HG03280 (cell line): ENCODE measurements at regions not wholly inside any gene's neighbourhood (a gene's known extent, or its start where the extent isn't known, plus 50 kb on each side); places are given as distances from the start of the nearest gene placed in this dataset.
"Not testable (repeated sequence)": the region's sequence is repeated elsewhere in the genome, so short reads cannot be mapped to it uniquely, and the experiment has no call there.

Experiments
- ATAC-seq: cut with Tn5 transposase; IDR thresholded peaks from one replicate; pipeline ENCODE4 v1.9.1; 2021; ENCODE audit warnings: mild to moderate bottlenecking, moderate library complexity; ENCODE audit not compliant: unreplicated experiment

GRCh38 chr4:108466936-108467902 is 153.2 kb upstream of the RPL34 start:
- ATAC-seq, result peak; percentile 99

- no peak for ATAC-seq
Observed at GRCh38 chr4:108465886-108466500, 154.4 kb upstream of the RPL34 start.

GRCh38 chr4:108458681-108459080 is 161.7 kb upstream of the RPL34 start:
- no peak for ATAC-seq

- ATAC-seq, result no peak
Observed at GRCh38 chr4:108454227-108454626, 166.1 kb upstream of the RPL34 start.

- ATAC-seq, result no peak
Observed at GRCh38 chr4:108453366-108453765, 167.0 kb upstream of the RPL34 start.

GRCh38 chr4:108450236-108450898 is 170.0 kb upstream of the RPL34 start:
- ATAC-seq, result no peak

- ATAC-seq, result no peak
Observed at GRCh38 chr4:108449129-108449528, 171.2 kb upstream of the RPL34 start.

GRCh38 chr4:108446556-108446955 is 173.8 kb upstream of the RPL34 start:
- ATAC-seq, result no peak

GRCh38 chr4:108445716-108446115 is 174.7 kb upstream of the RPL34 start:
- ATAC-seq, result no peak

- ATAC-seq, result no peak
Observed at GRCh38 chr4:108443585-108443984, 176.8 kb upstream of the RPL34 start.

GRCh38 chr4:108433832-108434231 is 186.5 kb upstream of the RPL34 start:
- ATAC-seq, result no peak

- ATAC-seq, result not testable (repeated sequence)
Observed at GRCh38 chr4:108433394-108433793, 187.0 kb upstream of the RPL34 start.

GRCh38 chr4:108432418-108432817 is 188.0 kb upstream of the RPL34 start:
- ATAC-seq, result no peak

- no peak for ATAC-seq
Observed at GRCh38 chr4:108431986-108432385, 188.4 kb upstream of the RPL34 start.

- ATAC-seq, result no peak
Observed at GRCh38 chr4:108430921-108431320, 189.5 kb upstream of the RPL34 start.

- no peak for ATAC-seq
Observed at GRCh38 chr4:108429662-108430061, 190.7 kb upstream of the RPL34 start.

- ATAC-seq, result no peak
Observed at GRCh38 chr4:108428923-108429322, 191.5 kb upstream of the RPL34 start.

GRCh38 chr4:108427946-108428485 is 192.4 kb upstream of the RPL34 start:
- ATAC-seq, result no peak

GRCh38 chr4:108426493-108426892 is 193.9 kb upstream of the RPL34 start:
- no peak for ATAC-seq

- ATAC-seq, result no peak
Observed at GRCh38 chr4:108425988-108426387, 194.4 kb upstream of the RPL34 start.

GRCh38 chr4:108417923-108418322 is 202.5 kb upstream of the RPL34 start:
- no peak for ATAC-seq
